MM.1S (cell line): ENCODE measurements at regions not wholly inside any gene's neighbourhood (a gene's known extent, or its start where the extent isn't known, plus 50 kb on each side); places are given as distances from the start of the nearest gene placed in this dataset.

ENCODE experiments used
- DNase-seq: peaks from one replicate; pipeline ENCODE4 v3.0.0-alpha.2; 2015
- H2AFZ ChIP-seq: fragments of 300-600 bp; sonication (generic); 2 replicates; pipeline ENCODE4 v1.6.0; 2016; ENCODE audit warnings: antibody characterized with exemption, low read length
- H3F3A ChIP-seq: fragments of 300-600 bp; sonication (generic); 2 replicates; pipeline ENCODE4 v1.6.1; 2016; ENCODE audit warnings: mild to moderate bottlenecking, antibody characterized with exemption, low read length, moderate library complexity, mixed read lengths; ENCODE audit not compliant: insufficient read depth
- H3K27ac ChIP-seq: fragments of 300-600 bp; sonication (generic); 2 replicates; pipeline ENCODE4 v1.5.1; 2016; ENCODE audit warnings: mild to moderate bottlenecking, low read length
- H3K27me3 ChIP-seq: fragments of 300-600 bp; sonication (generic); replicated peaks from 2 replicates; pipeline ENCODE4 v1.6.0; 2016; ENCODE audit warnings: low read length; ENCODE audit not compliant: insufficient read depth
- H3K36me3 ChIP-seq: fragments of 300-600 bp; sonication (generic); replicated peaks from 2 replicates; pipeline ENCODE4 v1.6.1; 2016; ENCODE audit warnings: mild to moderate bottlenecking, low read length, mixed read lengths; ENCODE audit not compliant: insufficient read depth
- H3K4me1 ChIP-seq: fragments of 300-600 bp; sonication (generic); 2 replicates; pipeline ENCODE4 v1.6.1; 2016; ENCODE audit warnings: low read length, mixed read lengths
- H3K4me2 ChIP-seq: fragments of 300-600 bp; sonication (generic); 2 replicates; pipeline ENCODE4 v1.6.0; 2016; ENCODE audit warnings: low read depth, low read length
- H3K4me3 ChIP-seq: fragments of 300-600 bp; sonication (generic); 2 replicates; pipeline ENCODE4 v1.5.1; 2016; ENCODE audit warnings: low read length, mixed read lengths
- H3K79me2 ChIP-seq: fragments of 300-600 bp; sonication (generic); 2 replicates; pipeline ENCODE4 v1.6.1; 2016; ENCODE audit warnings: mixed run types, low read length, mixed read lengths
- H3K9ac ChIP-seq: fragments of 300-600 bp; sonication (generic); 2 replicates; pipeline ENCODE4 v1.6.1; 2016; ENCODE audit warnings: low read length, mixed read lengths
- H3K9me2 ChIP-seq: fragments of 300-600 bp; sonication (generic); replicated peaks from 2 replicates; pipeline ENCODE4 v1.6.1; 2016; ENCODE audit warnings: mild to moderate bottlenecking, low read length, mixed read lengths; ENCODE audit not compliant: insufficient read depth
- H3K9me3 ChIP-seq: fragments of 300-600 bp; sonication (generic); replicated peaks from 2 replicates; pipeline ENCODE4 v1.6.1; 2016; ENCODE audit warnings: mild to moderate bottlenecking, low read length, mixed read lengths; ENCODE audit not compliant: insufficient read depth
- H4K20me1 ChIP-seq: fragments of 300-600 bp; sonication (generic); 2 replicates; pipeline ENCODE4 v1.6.1; 2016; ENCODE audit warnings: mild to moderate bottlenecking, low read length, moderate library complexity, mixed read lengths; ENCODE audit not compliant: insufficient read depth
- CTCF ChIP-seq: fragments of 300-600 bp; sonication (generic); IDR thresholded peaks from 2 replicates; pipeline ENCODE4 v1.5.1; 2016; ENCODE audit warnings: antibody characterized with exemption, low read length, mixed read lengths
- EZH2 ChIP-seq: fragments of 300-600 bp; sonication (generic); optimal IDR thresholded peaks from 2 replicates; pipeline ENCODE3; 2017; ENCODE audit warnings: low read depth, mild to moderate bottlenecking, antibody characterized with exemption, low read length, mixed read lengths
- EZH2phosphoT487 ChIP-seq: fragments of 300-600 bp; sonication (generic); IDR thresholded peaks from 2 replicates; pipeline ENCODE4 v1.6.1; 2018; ENCODE audit warnings: antibody characterized with exemption, low read length

GRCh38 chr2:207265869-207266268 lies 100.1 kb upstream of the KLF7 start:
- Histone ChIP-seq H3K36me3 (no peaks in the 10 kb centered on the region), H3K9ac (no peak overlapping the region), H3K4me3 (no peak overlapping the region), H3K79me2 (no peaks in the 10 kb centered on the region), H3F3A (no peaks in the 10 kb centered on the region), H3K9me2 (no peaks in the 10 kb centered on the region), H4K20me1 (no peaks in the 10 kb centered on the region), H3K27ac (no peak overlapping the region), H3K9me3 (no peaks in the 10 kb centered on the region), H2AFZ (no peak overlapping the region), H3K27me3 (no peaks in the 10 kb centered on the region), H3K4me2 (no peak overlapping the region), H3K4me1 (no peaks in the 10 kb centered on the region)
- DNase-seq: no peak
- TF ChIP-seq CTCF (no peak), EZH2phosphoT487 (no peak), EZH2 (no peak)

DNA sequence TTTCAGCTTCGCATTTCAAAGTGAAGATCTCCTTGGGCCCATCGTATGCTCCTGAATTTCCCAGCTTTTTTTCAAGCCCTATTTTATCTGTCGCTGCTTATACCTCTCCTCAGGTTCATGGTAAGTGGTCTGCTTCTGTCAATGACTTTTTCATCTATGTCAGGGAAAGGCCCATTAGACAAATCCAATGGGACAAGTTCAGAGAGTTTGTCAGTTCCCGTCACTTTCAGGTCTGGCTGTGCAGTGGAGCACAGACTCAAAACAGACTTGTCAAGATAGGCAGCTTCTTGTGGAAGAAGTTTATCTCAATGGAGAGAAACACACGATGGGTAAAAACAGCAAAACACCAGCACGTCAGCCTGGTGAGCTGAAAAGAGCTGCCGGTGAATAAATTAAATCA lies 100.9 kb upstream of the KLF7 start:
- Histone ChIP-seq H3K4me1 (no peaks in the 10 kb centered on the region), H3F3A (no peaks in the 10 kb centered on the region), H3K9me2 (no peaks in the 10 kb centered on the region), H3K4me3 (no peak overlapping the region), H4K20me1 (no peaks in the 10 kb centered on the region), H3K27ac (no peak overlapping the region), H3K9ac (no peak overlapping the region), H2AFZ (no peak overlapping the region), H3K36me3 (no peaks in the 10 kb centered on the region), H3K79me2 (no peaks in the 10 kb centered on the region), H3K27me3 (no peaks in the 10 kb centered on the region), H3K4me2 (no peak overlapping the region), H3K9me3 (no peaks in the 10 kb centered on the region)
- no peak for TF ChIP-seq EZH2
- no peak for TF ChIP-seq CTCF
- TF ChIP-seq EZH2phosphoT487: no peak
- DNase-seq: no peak

DNA sequence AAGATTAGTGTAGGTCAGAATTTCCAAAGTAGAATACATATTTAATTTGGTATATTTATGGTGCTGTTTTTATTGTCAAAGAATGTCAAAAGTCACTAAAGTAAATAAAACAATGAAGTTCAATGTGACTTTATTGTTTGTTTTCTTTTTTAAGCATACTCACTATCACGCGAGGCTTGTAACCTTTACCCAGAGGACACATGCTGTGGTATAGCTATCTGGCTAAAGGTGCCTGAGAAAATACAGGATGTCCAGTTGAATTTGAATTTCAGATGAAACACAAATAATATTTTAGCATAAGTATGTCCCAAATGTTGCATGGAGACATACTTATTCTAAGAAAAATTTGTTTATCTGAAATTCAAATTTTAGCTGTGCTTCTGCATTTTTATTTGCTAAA lies 103.3 kb upstream of the KLF7 start:
- no peaks in the 10 kb centered on the region for H3K9me3 ChIP-seq
- no peak overlapping the region for H3K4me2 ChIP-seq
- H3K36me3 ChIP-seq: no peaks in the 10 kb centered on the region
- TF ChIP-seq CTCF (no peak), EZH2 (no peak)
- no peaks in the 10 kb centered on the region for H3K79me2 ChIP-seq
- H2AFZ ChIP-seq: no peak overlapping the region
- H3K9me2 ChIP-seq: no peaks in the 10 kb centered on the region
- H4K20me1 ChIP-seq: no peaks in the 10 kb centered on the region
- H3K4me3 ChIP-seq: no peak overlapping the region
- no peaks in the 10 kb centered on the region for H3K27me3 ChIP-seq
- DNase-seq: no peak
- no peaks in the 10 kb centered on the region for H3F3A ChIP-seq
- H3K4me1 ChIP-seq: no peaks in the 10 kb centered on the region
- H3K9ac ChIP-seq: no peak overlapping the region
- H3K27ac ChIP-seq: no peak overlapping the region
